K562 (cell line): ENCODE measurements at regions not wholly inside any gene's neighbourhood (a gene's known extent, or its start where the extent isn't known, plus 50 kb on each side); places are given as distances from the start of the nearest gene placed in this dataset.

Source experiments
- ATAC-seq: fragments of 200-7000 bp; cut with Tn5 transposase; 3 replicates; pipeline ENCODE4 v1.9.1; 2020; ENCODE audit warnings: moderate library complexity
- BruUV-seq: library from RNA; stranded (reverse); fragments of 400-500 nt; replicated peaks from 2 replicates; lab custom pipeline; 2021; lab: Mats Ljungman, UMichigan
- CTCF ChIA-PET: fragments of 300-600 bp; formaldehyde crosslinking; extraction: SDS; loops from one replicate; lab custom pipeline; 2021; ENCODE audit warnings: low intra/inter-chr PET ratio; lab: Yijun Ruan, JAX
- POLR2A ChIA-PET: fragments of 300-600, 350-650 bp; sonication (Branson Sonifier 250); formaldehyde crosslinking; extraction: SDS; loops from one replicate; lab custom pipeline; 2021; ENCODE audit warnings: antibody characterized with exemption, inconsistent platforms; lab: Yijun Ruan, JAX
- DNase-seq, 4 experiments: peaks; one replicate each; pipeline versions ENCODE4 v3.0.0 to v3.0.0-alpha.2; 2011 to 2018; ENCODE audit warnings: low spot score in 3 of 4, mixed read lengths in 3 of 4; ENCODE audit errors: extremely low read depth in 1 of 4
- FAIRE-seq: peaks from 2 replicates; lab custom pipeline; 2011; peaks lifted over from hg19 to GRCh38; lab: Jason Lieb, UNC
- H2AFZ ChIP-seq: 2 replicates; pipeline ENCODE4 v1.6.0; 2011; ENCODE audit warnings: low read depth, low read length, control low read depth, inconsistent platforms
- H3K27ac ChIP-seq: fragments of 200-600 bp; 3 replicates; pipeline ENCODE4 v1.8.0; 2011; ENCODE audit warnings: low read depth, mild to moderate bottlenecking, control low read depth, inconsistent platforms, low read length, moderate library complexity, mixed read lengths; ENCODE audit errors: extremely low read depth
- H3K27me3 ChIP-seq, 2 experiments: fragments of 300-600 bp in 1 of 2; 2 replicates in 1 of 2; 3 replicates in 1 of 2; pipeline versions ENCODE4 v1.6.0 to v1.8.0; 2011; ENCODE audit warnings: inconsistent platforms in 2 of 2, low read length in 2 of 2, mild to moderate bottlenecking in 1 of 2, mixed read lengths in 1 of 2, moderate library complexity in 1 of 2; ENCODE audit not compliant: control insufficient read depth in 2 of 2, insufficient read depth in 2 of 2
- H3K36me3 ChIP-seq: fragments of 300-600 bp; 3 replicates; pipeline ENCODE4 v1.8.0; 2011; ENCODE audit warnings: mild to moderate bottlenecking, low read length, inconsistent platforms; ENCODE audit not compliant: control insufficient read depth, insufficient read depth
- H3K4me1 ChIP-seq, 2 experiments: fragments of 200-600 bp in 1 of 2; replicated peaks in 1 of 2; 2 replicates in 1 of 2; 3 replicates in 1 of 2; pipeline versions ENCODE4 v1.5.1 to v1.8.0; 2011; ENCODE audit warnings: inconsistent platforms in 2 of 2, low read length in 2 of 2, mild to moderate bottlenecking in 1 of 2, mixed read lengths in 1 of 2, moderate library complexity in 1 of 2; ENCODE audit not compliant: control insufficient read depth in 2 of 2, insufficient read depth in 2 of 2
- H3K4me2 ChIP-seq: 2 replicates; pipeline ENCODE4 v1.6.1; 2011; ENCODE audit warnings: low read length, control low read depth, inconsistent platforms, mixed read lengths; ENCODE audit not compliant: insufficient read depth
- H3K4me3 ChIP-seq: fragments of 200-600 bp; sonication (generic), shearing (Covaris generic); 2 replicates; pipeline ENCODE4 v1.5.1; 2016; ENCODE audit warnings: control low read depth, inconsistent platforms
- H3K79me2 ChIP-seq: fragments of 200-600 bp; 3 replicates; pipeline ENCODE4 v1.8.0; 2011; ENCODE audit warnings: low read length, inconsistent platforms; ENCODE audit not compliant: control insufficient read depth, insufficient read depth
- H3K9ac ChIP-seq, 2 experiments: 2 replicates each; pipeline versions ENCODE4 v1.6.0 to v1.6.1; 2011; ENCODE audit warnings: low read depth in 2 of 2, low read length in 2 of 2, control low read depth in 1 of 2, inconsistent platforms in 1 of 2, mild to moderate bottlenecking in 1 of 2, mixed read lengths in 1 of 2; ENCODE audit not compliant: insufficient read depth in 1 of 2
- H3K9me1 ChIP-seq: one replicate; pipeline ENCODE4 v1.6.0; 2011; ENCODE audit warnings: inconsistent platforms, mild to moderate bottlenecking, low read length, moderate library complexity; ENCODE audit not compliant: control insufficient read depth, insufficient read depth
- H3K9me3 ChIP-seq: replicated peaks from 2 replicates; pipeline ENCODE4 v1.5.1; 2011; ENCODE audit warnings: low read depth, low read length, inconsistent platforms; ENCODE audit not compliant: control insufficient read depth, insufficient read depth
- H4K20me1 ChIP-seq: replicated peaks from 2 replicates; pipeline ENCODE4 v1.6.1; 2011; ENCODE audit warnings: low read length, inconsistent platforms, mixed read lengths; ENCODE audit not compliant: control insufficient read depth, insufficient read depth
- CSDE1 ChIP-seq, 2 experiments: fragments of 450-650 bp; IDR thresholded peaks; 2 replicates each; pipeline ENCODE4 v1.6.1; 2016; ENCODE audit warnings: mild to moderate bottlenecking in 1 of 2
- DPF2 ChIP-seq: fragments of 450-650 bp; IDR thresholded peaks from 2 replicates; pipeline ENCODE4 v1.6.1; 2016
- ETS2 ChIP-seq: IDR thresholded peaks from 2 replicates; pipeline ENCODE4 v1.6.1; 2016; ENCODE audit warnings: borderline replicate concordance, missing genetic modification characterization, mild to moderate bottlenecking, moderate library complexity, missing compliant biosample characterization; ENCODE audit not compliant: poor library complexity, severe bottlenecking
- FOXJ3 ChIP-seq: sonication (generic); formaldehyde crosslinking; IDR thresholded peaks from 2 replicates; pipeline ENCODE4 v1.4.0; 2020; ENCODE audit warnings: mild to moderate bottlenecking, missing genetic modification reagents
- GABPB1 ChIP-seq: sonication (generic); formaldehyde crosslinking; IDR thresholded peaks from 2 replicates; pipeline ENCODE4 v1.8.0; 2022; ENCODE audit warnings: mild to moderate bottlenecking, missing genetic modification reagents
- GABPB2 ChIP-seq: fragments of 250-450 bp; sonication (Bioruptor Pico); conservative IDR thresholded peaks from 2 replicates; pipeline ENCODE4 v1.5.1; 2021; ENCODE audit warnings: mild to moderate bottlenecking
- GATAD2A ChIP-seq: fragments of 450-650 bp; IDR thresholded peaks from 2 replicates; pipeline ENCODE4 v1.6.1; 2017
- MECOM ChIP-seq: fragments of 250-450 bp; sonication (Bioruptor Pico); IDR thresholded peaks from 2 replicates; pipeline ENCODE4 v1.8.0; 2022; ENCODE audit warnings: inconsistent platforms
- RFX5 ChIP-seq: IDR thresholded peaks from 2 replicates; pipeline ENCODE4 v1.6.1; 2011; ENCODE audit warnings: low read depth, mild to moderate bottlenecking, improper control_type of control experiment, low read length
- SAFB2 ChIP-seq: fragments of 200-400 bp; formaldehyde crosslinking; IDR thresholded peaks from 2 replicates; pipeline ENCODE4 v1.6.1; 2018; ENCODE audit warnings: borderline replicate concordance, low read length, low read depth, moderate library complexity; ENCODE audit not compliant: severe bottlenecking
- WHSC1 ChIP-seq: IDR thresholded peaks from one replicate; pipeline ENCODE4 v1.6.1; 2012; ENCODE audit warnings: low read length, control low read depth, inconsistent platforms
- ZFX ChIP-seq: sonication (generic); formaldehyde crosslinking; IDR thresholded peaks from 2 replicates; pipeline ENCODE4 v1.8.0; 2022; ENCODE audit warnings: mild to moderate bottlenecking, missing genetic modification reagents, moderate library complexity
- ZNF143 ChIP-seq: sonication (generic); formaldehyde crosslinking; IDR thresholded peaks from 2 replicates; pipeline ENCODE4 v1.9.0; 2022; ENCODE audit warnings: mild to moderate bottlenecking, missing genetic modification reagents
- ZNF75A ChIP-seq: fragments of 450-650 bp; formaldehyde crosslinking; IDR thresholded peaks from 2 replicates; pipeline ENCODE4 v1.4.0; 2020; ENCODE audit warnings: mild to moderate bottlenecking
- WGBS: fragments of 100-300 bp; shearing (Covaris generic); methylation state at CpG from one replicate; pipeline ENCODE4 v1.1.6; 2016; ENCODE audit warnings: low coverage, mixed read lengths; ENCODE audit not compliant: insufficient coverage; ENCODE audit errors: missing lambda C conversion rate; 5-methylcytosine and 5-hydroxymethylcytosine counted together
- in situ Hi-C: fragments of 300-500 bp; cut with MboI; formaldehyde crosslinking; loops from 4 replicates; pipeline ENCODE4 v1.15.0; 2018; ENCODE audit warnings: inconsistent platforms, mixed read lengths
- intact Hi-C: fragments of 100-400 bp; cut with micrococcal nuclease; formaldehyde crosslinking; loops from 2 replicates; pipeline ENCODE4 v1.14.2; 2022
- TF ChIP-seq, protein P1 (sequence below): IDR thresholded peaks from 2 replicates; pipeline ENCODE4 v1.6.1; 2014; ENCODE audit warnings: antibody characterized with exemption

DNA sequence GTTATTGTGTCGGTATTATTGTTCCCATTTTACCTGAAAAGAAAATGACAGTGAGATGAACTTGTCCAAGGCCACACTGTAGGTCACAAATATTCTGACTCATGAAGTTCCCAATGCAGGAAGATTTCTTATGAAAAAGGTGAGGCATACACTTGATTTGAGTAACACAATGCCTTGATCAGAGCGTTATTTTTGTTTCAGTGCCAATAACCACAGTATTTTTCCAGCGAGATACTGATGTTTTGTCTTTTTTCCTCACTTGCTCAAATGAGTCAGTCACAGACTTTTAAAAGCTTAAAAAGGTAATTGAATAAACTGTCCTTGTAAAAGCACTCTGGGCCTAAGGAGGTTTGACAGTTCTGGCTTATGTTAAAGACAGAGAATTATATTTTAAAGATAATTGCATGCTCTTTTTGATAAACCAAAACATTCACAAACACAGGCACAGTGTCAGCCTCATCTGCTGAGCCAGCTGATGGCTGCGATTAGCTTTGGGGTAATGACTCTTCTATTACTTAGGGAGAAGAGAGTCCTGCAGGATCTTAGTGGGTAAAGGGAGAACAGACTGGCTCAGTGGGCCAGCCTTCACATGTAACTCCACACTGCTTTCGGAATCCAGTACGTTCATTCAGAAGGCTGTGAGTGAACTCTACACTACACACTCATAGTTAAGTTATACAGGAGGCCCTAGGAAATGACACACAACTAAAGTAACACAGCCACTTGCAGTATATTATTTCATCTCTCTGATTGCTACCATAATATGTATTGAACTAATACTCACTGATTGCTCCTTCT lies 165.5 kb upstream of the CD180 start:
- 0% methylated on average over 6 of the region's 6 CpGs for WGBS
- in situ Hi-C loops = no loop called here
- DNase-seq = no peak

More for the DNA sequence above, 165.5 kb upstream of the CD180 start:
- Histone ChIP-seq H3K4me2 (no peak overlapping the region), H3K4me1 (no peaks in the 10 kb centered on the region), H3K27me3 (no peaks in the 10 kb centered on the region), H3K9ac (no peak overlapping the region), H3K9me1 (no peaks in the 10 kb centered on the region), H4K20me1 (no peaks in the 10 kb centered on the region), H3K27ac (no peak overlapping the region), H3K4me3 (no peak overlapping the region)
- BruUV-seq = no TSS peak
- CTCF ChIA-PET = interaction anchor here (0.7 kb wide), 1 partner anchor 126 kb away, joined by 3 read pairs; no protein-coding TSS in a partner anchor
- intact Hi-C loops = no loop called here
- ATAC-seq = no peak
- FAIRE-seq = no peak
- TF ChIP-seq GABPB1 (CRISPR knock-in tag) = no peak
- TF ChIP-seq FOXJ3 = no peak
- TF ChIP-seq, protein P1, sequence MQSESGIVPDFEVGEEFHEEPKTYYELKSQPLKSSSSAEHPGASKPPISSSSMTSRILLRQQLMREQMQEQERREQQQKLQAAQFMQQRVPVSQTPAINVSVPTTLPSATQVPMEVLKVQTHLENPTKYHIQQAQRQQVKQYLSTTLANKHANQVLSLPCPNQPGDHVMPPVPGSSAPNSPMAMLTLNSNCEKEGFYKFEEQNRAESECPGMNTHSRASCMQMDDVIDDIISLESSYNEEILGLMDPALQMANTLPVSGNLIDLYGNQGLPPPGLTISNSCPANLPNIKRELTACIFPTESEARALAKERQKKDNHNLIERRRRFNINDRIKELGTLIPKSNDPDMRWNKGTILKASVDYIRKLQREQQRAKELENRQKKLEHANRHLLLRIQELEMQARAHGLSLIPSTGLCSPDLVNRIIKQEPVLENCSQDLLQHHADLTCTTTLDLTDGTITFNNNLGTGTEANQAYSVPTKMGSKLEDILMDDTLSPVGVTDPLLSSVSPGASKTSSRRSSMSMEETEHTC = no peak
- no peak for TF ChIP-seq SAFB2
- no peak for TF ChIP-seq CSDE1 (IDR thresholded peaks at IDR 0.05)
- TF ChIP-seq ETS2 (tag) = no peak
- no peak for TF ChIP-seq GATAD2A
- no peak for TF ChIP-seq ZNF75A (CRISPR knock-in tag)
- TF ChIP-seq MECOM (CRISPR knock-in tag) = no peak
- no peak for TF ChIP-seq DPF2
- TF ChIP-seq ZFX (CRISPR knock-in tag) = no peak
- no peak for TF ChIP-seq GABPB2 (CRISPR knock-in tag)
- no peak for TF ChIP-seq RFX5
- TF ChIP-seq WHSC1 = no peak
- TF ChIP-seq ZNF143 (CRISPR knock-in tag) = no peak
- TF ChIP-seq, all 486 proteins: peak for 0
- H3K79me2 ChIP-seq = no peaks in the 10 kb centered on the region
- H2AFZ ChIP-seq = no peak overlapping the region
- H3K9me3 ChIP-seq = no peaks in the 10 kb centered on the region
- no peaks in the 10 kb centered on the region for H3K36me3 ChIP-seq
- POLR2A ChIA-PET = no interaction called here
